Inflammatory macrophage treated with lipopolysaccharide for 1 hour (primary cell): ENCODE measurements at regions not wholly inside any gene's neighbourhood (a gene's known extent, or its start where the extent isn't known, plus 50 kb on each side); places are given as distances from the start of the nearest gene placed in this dataset.
"Not testable (repeated sequence)": the region's sequence is repeated elsewhere in the genome, so short reads cannot be mapped to it uniquely, and the experiment has no call there.

Source experiments
- DNase-seq, 2 donors: peaks; one replicate each; pipeline ENCODE4 v3.0.0-alpha.2; 2020 to 2022

- DNase-seq = no peak
Observed at GRCh38 chr1:54474310-54475251, 68.4 kb upstream of the SSBP3 start.

- no peak for DNase-seq
Observed at GRCh38 chr1:54471588-54471987, 65.4 kb upstream of the SSBP3 start.

GRCh38 chr1:54469444-54469843, 63.2 kb upstream of the SSBP3 start:
- DNase-seq = peak in 1 of 2 donors; percentile 33

GRCh38 chr1:54468288-54469084, 62.3 kb upstream of the SSBP3 start:
- not testable (repeated sequence) for DNase-seq

GRCh38 chr1:54465351-54465811, 59.2 kb upstream of the SSBP3 start:
- no peak for DNase-seq

- peak; percentile 75 to 86 for DNase-seq
Observed at GRCh38 chr1:54464477-54465146, 58.4 kb upstream of the SSBP3 start.

GRCh38 chr1:54464031-54464476, 57.9 kb upstream of the SSBP3 start:
- DNase-seq = peak; percentile 79 to 89

- DNase-seq = no peak
Observed at GRCh38 chr1:54463259-54464030, 57.3 kb upstream of the SSBP3 start.

- DNase-seq = no peak
Observed at GRCh38 chr1:54462597-54463258, 56.5 kb upstream of the SSBP3 start.

- no peak for DNase-seq
Observed at GRCh38 chr1:54461731-54462596, 55.8 kb upstream of the SSBP3 start.

- DNase-seq = no peak
Observed at GRCh38 chr1:54460861-54461387, 54.7 kb upstream of the SSBP3 start.

- no peak for DNase-seq
Observed at GRCh38 chr1:54460351-54460750, 54.2 kb upstream of the SSBP3 start.

GRCh38 chr1:54459726-54460191, 53.6 kb upstream of the SSBP3 start:
- no peak for DNase-seq

GRCh38 chr1:54459140-54459539, 52.9 kb upstream of the SSBP3 start:
- DNase-seq = no peak

GRCh38 chr1:54456921-54457529, 50.8 kb upstream of the SSBP3 start:
- DNase-seq = no peak

GRCh38 chr1:54456361-54456760, 50.2 kb upstream of the SSBP3 start:
- no peak for DNase-seq
